Heart left ventricle (tissue), 13 donors: ENCODE measurements at regions not wholly inside any gene's neighbourhood (a gene's known extent, or its start where the extent isn't known, plus 50 kb on each side); places are given as distances from the start of the nearest gene placed in this dataset.

Source experiments
- POLR2A ChIP-seq, 2 donors: fragments of 450-650 bp; IDR thresholded peaks; one replicate each; pipeline ENCODE4 v1.6.1; 2017; ENCODE audit warnings: antibody characterized with exemption in 2 of 2, mild to moderate bottlenecking in 2 of 2, moderate library complexity in 2 of 2
- TF ChIP-seq, protein P1 (sequence below), 12 donors: fragments of 200-600 bp; sonication (generic) in 4 of 12; IDR thresholded peaks; one replicate each; pipeline versions ENCODE4 v1.5.0 to v1.8.0; 2018 to 2022; ENCODE audit warnings: antibody characterized with exemption in 12 of 12, mild to moderate bottlenecking in 5 of 12
- donor health status: ischemic (EF 13 %, LVEDD 7.1; RV severe dilation, severe dysfunction).
- donor health status: DM: no; HTN: yes; CAD: no.
- donor health status: DM: no; HTN: no; CAD: no.
- donor health status: ischemic (EF 25% LVEDD 6.9; RV normal size, moderate dysfunction).
- donor health status: ischemic (EF 25% LVEDD 5.7; RV mildly dilated, moderate dysfunction).
- donor health status: ischemic (EF 35%, LVEDD 5.7; RV mildly dilated, moderate dysfunction).
- donor health status: nonischemic (EF 11% LVEDD 7.7; RV severe dilation, severe dysfunction).
- donor health status: DM: yes; HTN: yes; CAD: no.
- donor health status: PGD.
- donor health status: ischemic (EF 29% LVEDD 5.4; RV normal size, mild dysfunction).
- donor health status: nonischemic (EF 23%, LVEDD 6.1; RV moderate dilation, normal function).

DNA sequence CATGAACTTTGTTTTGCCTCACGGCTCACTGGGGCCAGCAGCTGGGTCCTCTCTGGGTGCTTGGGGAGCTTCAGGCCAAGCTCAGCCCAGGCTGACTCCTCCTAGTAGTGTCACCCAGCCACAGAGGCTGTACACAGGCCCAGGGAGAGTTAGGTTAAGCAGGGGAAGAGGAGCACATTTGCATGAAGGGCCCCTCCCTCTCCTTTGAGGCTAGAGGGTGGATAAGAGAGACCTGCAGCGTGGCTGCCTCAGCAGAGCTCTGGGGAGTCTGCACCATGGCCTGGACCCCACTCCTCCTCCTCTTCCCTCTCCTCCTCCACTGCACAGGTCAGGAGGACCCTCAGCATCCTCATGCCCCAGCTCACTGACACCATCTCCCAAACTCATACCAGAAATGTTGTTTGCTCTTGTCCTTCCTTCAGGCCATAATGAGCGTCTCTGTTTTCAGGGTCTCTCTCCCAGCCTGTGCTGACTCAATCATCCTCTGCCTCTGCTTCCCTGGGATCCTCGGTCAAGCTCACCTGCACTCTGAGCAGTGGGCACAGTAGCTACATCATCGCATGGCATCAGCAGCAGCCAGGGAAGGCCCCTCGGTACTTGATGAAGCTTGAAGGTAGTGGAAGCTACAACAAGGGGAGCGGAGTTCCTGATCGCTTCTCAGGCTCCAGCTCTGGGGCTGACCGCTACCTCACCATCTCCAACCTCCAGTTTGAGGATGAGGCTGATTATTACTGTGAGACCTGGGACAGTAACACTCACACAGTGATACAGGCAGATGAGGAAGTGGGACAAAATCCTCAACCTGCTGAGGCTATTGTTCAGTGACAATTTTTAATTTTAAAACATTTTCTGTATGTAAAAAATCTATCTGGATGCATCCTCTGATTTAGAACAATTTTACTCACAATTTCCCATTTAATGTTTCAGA lies 82.4 kb upstream of the VPREB1 start:
- no peak for TF ChIP-seq POLR2A (IDR thresholded peaks at IDR 0.05)
- TF ChIP-seq, protein P1, sequence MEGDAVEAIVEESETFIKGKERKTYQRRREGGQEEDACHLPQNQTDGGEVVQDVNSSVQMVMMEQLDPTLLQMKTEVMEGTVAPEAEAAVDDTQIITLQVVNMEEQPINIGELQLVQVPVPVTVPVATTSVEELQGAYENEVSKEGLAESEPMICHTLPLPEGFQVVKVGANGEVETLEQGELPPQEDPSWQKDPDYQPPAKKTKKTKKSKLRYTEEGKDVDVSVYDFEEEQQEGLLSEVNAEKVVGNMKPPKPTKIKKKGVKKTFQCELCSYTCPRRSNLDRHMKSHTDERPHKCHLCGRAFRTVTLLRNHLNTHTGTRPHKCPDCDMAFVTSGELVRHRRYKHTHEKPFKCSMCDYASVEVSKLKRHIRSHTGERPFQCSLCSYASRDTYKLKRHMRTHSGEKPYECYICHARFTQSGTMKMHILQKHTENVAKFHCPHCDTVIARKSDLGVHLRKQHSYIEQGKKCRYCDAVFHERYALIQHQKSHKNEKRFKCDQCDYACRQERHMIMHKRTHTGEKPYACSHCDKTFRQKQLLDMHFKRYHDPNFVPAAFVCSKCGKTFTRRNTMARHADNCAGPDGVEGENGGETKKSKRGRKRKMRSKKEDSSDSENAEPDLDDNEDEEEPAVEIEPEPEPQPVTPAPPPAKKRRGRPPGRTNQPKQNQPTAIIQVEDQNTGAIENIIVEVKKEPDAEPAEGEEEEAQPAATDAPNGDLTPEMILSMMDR (IDR thresholded peaks at IDR 0.05): no peak
